ENCODE measurements at regions not wholly inside any gene's neighbourhood (a gene's known extent, or its start where the extent isn't known, plus 50 kb on each side); places are given as distances from the start of the nearest gene placed in this dataset.
A peak's percentile ranks its signal among the peaks of the same experiment; 100 is the strongest.

DNA sequence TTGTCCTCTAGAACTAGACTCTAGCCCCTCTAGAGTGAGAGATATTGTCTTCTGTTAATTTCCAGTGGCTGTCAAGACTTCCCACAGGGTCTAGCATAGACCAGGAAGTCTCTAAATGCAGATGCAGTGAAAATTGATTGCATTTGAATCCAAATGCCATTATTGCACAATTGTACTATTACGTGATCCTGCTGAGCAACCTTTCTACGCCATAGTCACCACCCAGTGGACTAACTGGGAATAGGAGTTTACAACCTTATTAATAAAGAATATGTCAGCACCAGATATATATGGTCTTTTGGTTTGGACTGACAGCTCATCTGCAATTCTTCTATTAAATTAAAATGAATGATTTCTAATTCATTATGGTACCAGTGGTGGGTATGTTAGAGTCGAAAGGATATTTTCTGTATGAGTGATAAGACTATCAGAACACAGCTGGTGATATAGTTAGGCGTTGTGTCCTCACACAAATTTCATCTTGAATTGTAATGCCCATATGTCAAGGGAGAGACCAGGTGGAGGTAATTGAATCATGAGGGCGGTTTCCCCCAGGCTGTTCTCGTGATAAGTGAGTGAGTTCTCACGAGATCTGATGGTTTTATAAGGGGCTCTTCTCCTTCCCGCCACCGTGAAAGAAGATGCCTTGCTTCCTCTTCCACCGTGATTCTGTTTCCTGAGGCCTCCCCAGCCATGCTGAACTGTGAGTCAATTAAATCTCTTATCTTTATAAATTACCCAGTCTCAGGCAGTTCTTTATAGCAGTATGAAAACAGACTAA lies 138.9 kb upstream of the CA10 start:
- Histone ChIP-seq H3K4me3 (no peak overlapping the region), H3K27ac (no peak overlapping the region), H3K36me3 (no peaks in the 10 kb centered on the region), H3K9me3 (no peaks in the 10 kb centered on the region), H3K4me1 (no peaks in the 10 kb centered on the region), H3K27me3 (no peaks in the 10 kb centered on the region)
- intact Hi-C loops (cut with DNase I): loop anchor here in 1 of 2 donors (10.0 kb wide), 1 partner anchor 123 kb away; no protein-coding TSS in a partner anchor
- WGBS (ENCODE audit: insufficient coverage, low coverage, low lambda C conversion rate, missing lambda C conversion rate): 38% methylated on average over 9 of the region's 10 CpGs
- peak; percentile 67 to 87 (median 78) for ATAC-seq
- no peak for DNase-seq
- TF ChIP-seq POLR2A (IDR thresholded peaks at IDR 0.05) (no peak), CTCF (IDR thresholded peaks at IDR 0.05) (peak; percentile 45 to 72 (median 57))

DNA sequence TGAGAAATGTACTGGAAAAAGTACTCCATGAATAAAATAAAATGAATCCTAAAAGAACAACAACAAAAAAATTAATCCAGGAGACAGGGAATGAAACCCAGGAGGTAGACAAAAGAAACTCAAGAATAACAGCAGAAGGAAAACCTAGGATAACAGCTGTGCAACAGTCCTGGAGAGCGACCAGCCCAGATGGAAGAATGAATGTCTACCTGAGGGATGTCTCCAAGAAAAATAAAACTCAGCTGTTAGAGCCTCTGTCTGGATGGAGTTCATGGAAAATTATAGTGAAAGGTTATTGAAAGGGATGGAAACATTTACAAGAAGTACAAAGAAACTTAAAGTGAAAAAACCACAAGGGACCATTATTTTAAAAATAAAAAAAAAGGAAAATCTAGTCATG lies 135.8 kb upstream of the CA10 start:
- intact Hi-C loops (cut with DNase I): loop anchor here in 1 of 2 donors (10.0 kb wide), 1 partner anchor 120 kb away; no protein-coding TSS in a partner anchor
- DNase-seq (no peak), ATAC-seq (no peak)
- H3K27ac ChIP-seq: no peak overlapping the region
- H3K36me3 ChIP-seq: no peaks in the 10 kb centered on the region
- H3K4me1 ChIP-seq: no peaks in the 10 kb centered on the region
- no peaks in the 10 kb centered on the region for H3K27me3 ChIP-seq
- no peak for TF ChIP-seq CTCF (IDR thresholded peaks at IDR 0.05)
- no peak for TF ChIP-seq POLR2A (IDR thresholded peaks at IDR 0.05)
- WGBS (ENCODE audit: insufficient coverage, low coverage, low lambda C conversion rate, missing lambda C conversion rate): 90% methylated on average over 1 of the region's 1 CpG
- no peak overlapping the region for H3K4me3 ChIP-seq
- no peaks in the 10 kb centered on the region for H3K9me3 ChIP-seq

- ATAC-seq (no peak), DNase-seq (no peak)
- H3K27ac ChIP-seq: no peak overlapping the region
- no peak overlapping the region for H3K4me3 ChIP-seq
- WGBS (ENCODE audit: insufficient coverage, low coverage, low lambda C conversion rate, missing lambda C conversion rate): 73% methylated on average over 2 of the region's 2 CpGs
- intact Hi-C loops (cut with DNase I): no loop called here
- no peaks in the 10 kb centered on the region for H3K27me3 ChIP-seq
- no peaks in the 10 kb centered on the region for H3K4me1 ChIP-seq
- no peaks in the 10 kb centered on the region for H3K9me3 ChIP-seq
- no peak for TF ChIP-seq CTCF (IDR thresholded peaks at IDR 0.05)
- TF ChIP-seq POLR2A (IDR thresholded peaks at IDR 0.05): no peak
- H3K36me3 ChIP-seq: no peaks in the 10 kb centered on the region
These were observed 129.1 kb upstream of the CA10 start for GRCh38 chr17:52287611-52288010.

GRCh38 chr17:52283872-52284271 lies 125.4 kb upstream of the CA10 start:
- intact Hi-C loops (cut with DNase I): no loop called here
- Histone ChIP-seq H3K27ac (no peak overlapping the region), H3K9me3 (no peaks in the 10 kb centered on the region), H3K36me3 (no peaks in the 10 kb centered on the region), H3K27me3 (no peaks in the 10 kb centered on the region), H3K4me1 (no peaks in the 10 kb centered on the region), H3K4me3 (no peak overlapping the region)
- WGBS (ENCODE audit: insufficient coverage, low coverage, low lambda C conversion rate, missing lambda C conversion rate): 39% methylated on average over 2 of the region's 2 CpGs
- ATAC-seq (no peak), DNase-seq (no peak)
- no peak for TF ChIP-seq CTCF (IDR thresholded peaks at IDR 0.05)
- TF ChIP-seq POLR2A (IDR thresholded peaks at IDR 0.05): no peak
